H1 (cell line): ENCODE measurements at regions not wholly inside any gene's neighbourhood (a gene's known extent, or its start where the extent isn't known, plus 50 kb on each side); places are given as distances from the start of the nearest gene placed in this dataset.

Experiments
- ASH2L ChIP-seq: fragments of 200-600, 300-600 bp; sonication (generic); IDR thresholded peaks from one replicate; pipeline ENCODE4 v1.7.1; 2017; ENCODE audit warnings: low read length
- ATF2 ChIP-seq: IDR thresholded peaks from 2 replicates; pipeline ENCODE4 v1.6.1; 2012; ENCODE audit warnings: low read length, inconsistent platforms
- CHD2 ChIP-seq: IDR thresholded peaks from 2 replicates; pipeline ENCODE4 v1.6.1; 2012; ENCODE audit warnings: low read length, improper control_type of control experiment
- JUN ChIP-seq: IDR thresholded peaks from 2 replicates; pipeline ENCODE4 v1.6.1; 2011; ENCODE audit warnings: low read depth, mild to moderate bottlenecking, improper control_type of control experiment, low read length
- POLR2A ChIP-seq, 2 experiments: IDR thresholded peaks; 1 replicate in 1 of 2; 2 replicates in 1 of 2; pipeline ENCODE4 v1.6.1; 2011; ENCODE audit warnings: low read depth in 2 of 2, low read length in 2 of 2, mild to moderate bottlenecking in 2 of 2; ENCODE audit errors: control extremely low read depth in 1 of 2
- RAD21 ChIP-seq, 2 experiments: IDR thresholded peaks in 1 of 2; conservative IDR thresholded peaks in 1 of 2; 2 replicates each; pipeline ENCODE4 v1.6.1; 2011; ENCODE audit warnings: low read depth in 2 of 2, low read length in 2 of 2, improper control_type of control experiment in 1 of 2, inconsistent platforms in 1 of 2, mild to moderate bottlenecking in 1 of 2, moderate library complexity in 1 of 2
- TF ChIP-seq, protein P1 (sequence below), 3 experiments: IDR thresholded peaks; 1 replicate in 2 of 3; 2 replicates in 1 of 3; pipeline versions ENCODE4 v1.5.1 to v1.6.1; 2011; ENCODE audit warnings: low read length in 3 of 3, mild to moderate bottlenecking in 3 of 3, inconsistent platforms in 2 of 3, low read depth in 1 of 3, moderate library complexity in 1 of 3; ENCODE audit not compliant: insufficient read depth in 1 of 3; ENCODE audit errors: control extremely low read depth in 1 of 3

DNA sequence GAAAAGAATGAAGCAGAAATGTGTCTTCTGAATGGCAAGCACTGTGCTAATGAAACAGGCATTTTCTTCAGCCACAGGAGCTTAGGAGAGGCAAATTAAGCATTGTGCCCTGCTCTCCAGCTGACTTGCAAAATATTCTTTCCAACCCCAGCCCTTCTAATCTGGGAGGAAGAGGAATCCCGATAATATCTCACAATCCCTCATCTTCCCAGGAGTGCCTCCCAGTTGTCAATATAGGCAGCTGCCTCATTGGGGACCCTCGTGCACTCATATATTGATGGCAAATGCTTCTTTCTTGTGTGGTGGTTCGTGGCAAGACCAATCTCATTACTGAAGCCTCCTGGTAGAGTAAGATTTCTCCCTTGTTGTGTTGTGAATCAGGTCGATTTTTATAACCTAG lies 299.0 kb downstream of the COG6 start:
- no peak for TF ChIP-seq POLR2A (IDR thresholded peaks at IDR 0.05; ENCODE audit: control extremely low read depth in 1 of 2, low read depth in 2 of 2, low read length in 2 of 2)
- TF ChIP-seq JUN, result no peak
- TF ChIP-seq ASH2L, result no peak
- no peak for TF ChIP-seq ATF2
- TF ChIP-seq CHD2, result no peak
- no peak for TF ChIP-seq RAD21 (IDR thresholded peaks at IDR 0.05 in 1 of 2, conservative IDR thresholded peaks at IDR 0.05 in 1 of 2; ENCODE audit: low read depth in 2 of 2, low read length in 2 of 2)
- TF ChIP-seq, protein P1, sequence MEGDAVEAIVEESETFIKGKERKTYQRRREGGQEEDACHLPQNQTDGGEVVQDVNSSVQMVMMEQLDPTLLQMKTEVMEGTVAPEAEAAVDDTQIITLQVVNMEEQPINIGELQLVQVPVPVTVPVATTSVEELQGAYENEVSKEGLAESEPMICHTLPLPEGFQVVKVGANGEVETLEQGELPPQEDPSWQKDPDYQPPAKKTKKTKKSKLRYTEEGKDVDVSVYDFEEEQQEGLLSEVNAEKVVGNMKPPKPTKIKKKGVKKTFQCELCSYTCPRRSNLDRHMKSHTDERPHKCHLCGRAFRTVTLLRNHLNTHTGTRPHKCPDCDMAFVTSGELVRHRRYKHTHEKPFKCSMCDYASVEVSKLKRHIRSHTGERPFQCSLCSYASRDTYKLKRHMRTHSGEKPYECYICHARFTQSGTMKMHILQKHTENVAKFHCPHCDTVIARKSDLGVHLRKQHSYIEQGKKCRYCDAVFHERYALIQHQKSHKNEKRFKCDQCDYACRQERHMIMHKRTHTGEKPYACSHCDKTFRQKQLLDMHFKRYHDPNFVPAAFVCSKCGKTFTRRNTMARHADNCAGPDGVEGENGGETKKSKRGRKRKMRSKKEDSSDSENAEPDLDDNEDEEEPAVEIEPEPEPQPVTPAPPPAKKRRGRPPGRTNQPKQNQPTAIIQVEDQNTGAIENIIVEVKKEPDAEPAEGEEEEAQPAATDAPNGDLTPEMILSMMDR (IDR thresholded peaks at IDR 0.05; ENCODE audit: control extremely low read depth in 1 of 3, insufficient read depth in 1 of 3, low read depth in 1 of 3, low read length in 3 of 3), result no peak
